PC-3 (cell line): ENCODE measurements at regions not wholly inside any gene's neighbourhood (a gene's known extent, or its start where the extent isn't known, plus 50 kb on each side); places are given as distances from the start of the nearest gene placed in this dataset.

Experiments
- CTCF ChIP-seq: fragments of 300-600 bp; sonication (generic); conservative IDR thresholded peaks from 2 replicates; pipeline ENCODE4 v1.5.1; 2017; ENCODE audit warnings: antibody characterized with exemption, low read depth, mild to moderate bottlenecking, low read length
- EZH2 ChIP-seq: fragments of 300-600 bp; sonication (generic); IDR thresholded peaks from one replicate; pipeline ENCODE4 v1.6.1; 2017; ENCODE audit warnings: antibody characterized with exemption, mild to moderate bottlenecking, low read length; ENCODE audit not compliant: unreplicated experiment
- EZH2phosphoT487 ChIP-seq: fragments of 300-600 bp; sonication (generic); IDR thresholded peaks from 2 replicates; pipeline ENCODE4 v1.6.1; 2018; ENCODE audit warnings: mild to moderate bottlenecking, antibody characterized with exemption, low read length, borderline replicate concordance

DNA sequence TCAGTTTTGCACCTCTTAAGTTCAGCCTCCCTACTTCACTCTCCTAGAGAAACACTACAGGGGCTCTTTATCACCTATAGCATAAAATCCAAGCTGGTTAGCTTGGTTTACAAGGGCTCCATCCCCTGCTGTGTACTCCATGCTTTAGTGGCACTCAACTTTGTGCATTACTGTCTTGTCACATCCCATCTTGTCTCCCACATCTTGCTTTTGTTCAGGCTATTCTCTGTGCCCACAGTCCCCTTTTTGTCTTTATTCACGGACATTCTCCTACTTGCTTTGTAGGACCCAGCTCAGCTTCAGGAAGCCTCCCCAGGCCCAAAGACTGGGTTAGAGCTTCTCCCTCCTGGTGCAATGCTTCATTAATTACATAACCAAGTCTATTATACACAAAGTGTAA is 107.9 kb upstream of the SPACA1 start:
- no peak for TF ChIP-seq EZH2phosphoT487
- TF ChIP-seq CTCF = no peak
- no peak for TF ChIP-seq EZH2
